Activated CD4-positive, alpha-beta T cell treated with anti-CD3 and anti-CD28 coated beads, Interleukin-2, amount 10 ng/mL, durations not matched to agents 24 days and 14 days (primary cell): ENCODE measurements at regions not wholly inside any gene's neighbourhood (a gene's known extent, or its start where the extent isn't known, plus 50 kb on each side); places are given as distances from the start of the nearest gene placed in this dataset.

Source experiments
- DNase-seq: peaks from one replicate; pipeline ENCODE4 v3.0.0; 2022
- H3K27ac Mint-ChIP-seq: one replicate; pipeline ENCODE4 v1.8.0; 2022; ENCODE audit warnings: mild to moderate bottlenecking, mixed read lengths
- H3K27me3 Mint-ChIP-seq: one replicate; pipeline ENCODE4 v1.8.0; 2022; ENCODE audit warnings: mixed read lengths
- H3K36me3 Mint-ChIP-seq: one replicate; pipeline ENCODE4 v1.8.0; 2022; ENCODE audit warnings: low read depth, mild to moderate bottlenecking, mixed read lengths
- H3K4me1 Mint-ChIP-seq: one replicate; pipeline ENCODE4 v1.8.0; 2021; ENCODE audit warnings: mixed read lengths
- H3K4me3 Mint-ChIP-seq: one replicate; pipeline ENCODE4 v1.8.0; 2022; ENCODE audit warnings: mild to moderate bottlenecking, moderate library complexity, mixed read lengths
- H3K9me3 Mint-ChIP-seq: one replicate; pipeline ENCODE4 v1.8.0; 2021; ENCODE audit warnings: mixed read lengths
- intact Hi-C: fragments of 100-400 bp; cut with micrococcal nuclease; formaldehyde crosslinking; loops from one replicate; pipeline ENCODE4 v1.15.1; 2023

DNA sequence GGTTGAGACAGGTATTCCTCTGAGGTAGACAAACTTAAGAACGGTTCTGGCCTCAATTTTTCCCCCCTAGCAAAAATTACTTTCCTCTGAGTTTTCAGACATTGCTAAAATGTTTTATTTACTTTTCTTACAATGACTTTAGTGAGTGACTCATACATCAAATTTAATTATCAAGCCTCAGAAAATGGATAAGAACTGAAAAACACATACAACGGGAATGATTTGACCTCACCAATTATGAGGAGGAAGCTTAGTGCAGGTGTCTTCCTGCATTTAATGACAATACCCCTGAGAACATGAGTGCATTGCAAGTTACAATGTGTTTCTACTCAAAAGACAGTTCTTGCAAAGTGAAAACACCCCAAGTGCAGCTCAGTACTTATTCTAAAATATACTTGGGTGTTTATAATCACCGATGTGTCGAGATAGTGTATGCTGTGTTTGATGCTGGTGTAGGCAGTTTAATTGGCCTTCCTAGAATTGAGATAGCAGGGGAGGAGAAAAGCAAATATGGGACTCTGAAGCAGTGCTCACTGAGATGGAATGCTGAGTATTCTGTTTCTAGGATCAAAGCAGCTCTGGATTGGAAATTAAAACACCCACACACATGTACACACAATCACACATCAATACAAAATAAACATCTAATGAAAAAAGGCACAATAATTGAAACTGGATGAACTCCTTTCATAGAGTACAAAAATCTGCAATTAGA is 189.5 kb upstream of the SLC10A2 start:
- no peaks in the 10 kb centered on the region for H3K36me3 Mint-ChIP-seq
- peaks cover 3% of the 10 kb centered on the region for H3K9me3 Mint-ChIP-seq
- intact Hi-C loops: no loop called here
- H3K27me3 Mint-ChIP-seq: no peaks in the 10 kb centered on the region
- H3K27ac Mint-ChIP-seq: no peak overlapping the region
- no peak overlapping the region for H3K4me3 Mint-ChIP-seq
- DNase-seq: no peak
- no peaks in the 10 kb centered on the region for H3K4me1 Mint-ChIP-seq

DNA sequence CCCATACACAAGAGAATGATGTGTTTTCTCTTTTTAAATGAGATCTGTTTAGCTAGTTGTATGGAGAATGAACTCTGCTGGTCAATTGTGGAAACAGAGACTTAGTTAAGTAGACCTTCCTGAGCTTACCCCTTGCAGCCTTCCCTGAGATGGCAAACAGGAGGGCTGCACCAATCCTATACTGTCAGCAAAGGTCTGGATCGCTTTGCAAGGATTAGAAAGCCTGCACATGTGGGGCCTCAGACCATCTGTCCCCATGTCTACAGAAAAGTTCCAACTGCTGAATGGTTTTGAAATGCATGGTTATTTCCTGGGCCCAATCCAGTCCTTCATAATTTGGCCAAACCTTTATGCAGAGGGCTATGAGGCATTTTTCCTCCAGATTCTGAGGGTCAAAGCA is 183.9 kb upstream of the SLC10A2 start:
- intact Hi-C loops: no loop called here
- Mint-ChIP-seq H3K4me1 (no peaks in the 10 kb centered on the region), H3K27ac (no peak overlapping the region), H3K27me3 (no peaks in the 10 kb centered on the region), H3K36me3 (no peaks in the 10 kb centered on the region), H3K9me3 (no peaks in the 10 kb centered on the region), H3K4me3 (no peak overlapping the region)
- DNase-seq: no peak

DNA sequence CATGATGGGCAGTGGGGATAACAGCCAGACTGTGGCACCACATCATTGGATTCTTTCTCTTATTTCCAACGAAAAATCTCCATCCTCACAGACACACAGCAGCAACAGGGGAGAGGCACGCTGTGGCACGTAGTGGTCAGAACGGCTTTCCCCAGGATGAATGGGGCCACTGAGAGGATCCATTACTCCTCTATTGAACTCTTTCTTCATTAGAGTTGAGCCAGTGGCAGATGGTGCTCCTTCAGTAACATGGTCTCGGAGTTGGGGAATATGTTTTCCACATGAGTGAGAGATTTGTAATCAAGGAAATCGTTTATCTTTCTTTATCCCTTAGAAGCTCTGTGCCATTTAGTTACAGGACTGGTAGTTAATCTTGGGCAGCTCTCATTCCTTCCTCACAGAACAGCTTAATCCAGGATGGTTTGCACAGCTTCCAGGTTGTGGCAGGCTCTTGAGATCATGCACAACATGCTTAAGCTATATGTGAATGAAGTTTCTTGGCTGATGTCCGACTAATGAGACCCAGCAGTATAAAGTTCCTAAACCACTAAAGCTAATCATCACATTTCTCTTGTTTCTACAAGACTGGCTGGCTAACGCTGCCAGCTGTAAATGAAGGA is 180.5 kb upstream of the SLC10A2 start:
- Mint-ChIP-seq H3K27ac (no peak overlapping the region), H3K4me1 (no peaks in the 10 kb centered on the region), H3K4me3 (no peak overlapping the region), H3K27me3 (no peaks in the 10 kb centered on the region), H3K9me3 (no peaks in the 10 kb centered on the region), H3K36me3 (no peaks in the 10 kb centered on the region)
- DNase-seq: no peak
- intact Hi-C loops: no loop called here

DNA sequence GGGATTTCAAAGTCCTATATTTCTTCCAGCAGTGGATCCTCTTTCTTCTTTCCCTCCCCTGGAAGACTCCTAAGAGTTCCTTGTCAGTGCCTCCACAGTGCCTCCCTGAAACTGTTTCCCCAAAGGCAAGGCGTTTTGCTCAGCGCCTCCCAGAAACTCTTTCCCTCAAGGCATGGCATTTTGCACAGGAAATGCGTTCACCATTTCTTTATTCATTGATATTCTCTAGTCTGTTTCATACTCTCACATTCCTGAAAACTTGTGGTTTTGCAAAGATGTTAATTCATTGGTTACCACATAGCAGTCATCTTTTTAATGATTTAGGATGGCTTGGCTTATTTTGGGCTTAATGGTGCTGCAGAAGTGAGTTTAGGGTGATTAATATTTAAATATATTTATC is 177.3 kb upstream of the SLC10A2 start:
- Mint-ChIP-seq H3K4me1 (no peaks in the 10 kb centered on the region), H3K4me3 (no peak overlapping the region), H3K27me3 (no peaks in the 10 kb centered on the region), H3K27ac (no peak overlapping the region), H3K9me3 (no peaks in the 10 kb centered on the region), H3K36me3 (no peaks in the 10 kb centered on the region)
- no peak for DNase-seq
- intact Hi-C loops: no loop called here

DNA sequence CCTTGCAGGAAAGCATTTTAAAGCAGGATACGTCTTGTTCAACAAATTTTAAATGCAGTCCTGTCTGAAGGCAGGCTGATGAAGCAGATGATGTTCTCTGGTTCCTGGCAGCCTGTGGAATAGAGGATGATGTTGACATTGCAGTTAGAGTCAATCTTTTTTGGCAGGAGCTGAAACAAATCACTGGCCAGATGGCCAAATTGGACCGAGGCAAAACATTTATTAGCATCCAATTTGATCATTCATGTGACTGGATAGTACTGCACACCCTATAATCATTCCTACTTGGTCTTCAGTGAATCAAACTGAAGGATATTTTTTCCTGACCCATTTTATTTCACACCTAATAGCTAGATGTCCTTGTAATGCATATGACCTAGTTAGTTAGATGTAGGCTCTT is 172.2 kb upstream of the SLC10A2 start:
- intact Hi-C loops: no loop called here
- H3K4me3 Mint-ChIP-seq: no peak overlapping the region
- no peak overlapping the region for H3K27ac Mint-ChIP-seq
- no peak for DNase-seq
- no peaks in the 10 kb centered on the region for H3K27me3 Mint-ChIP-seq
- no peaks in the 10 kb centered on the region for H3K36me3 Mint-ChIP-seq
- no peaks in the 10 kb centered on the region for H3K4me1 Mint-ChIP-seq
- peaks cover 4% of the 10 kb centered on the region for H3K9me3 Mint-ChIP-seq

DNA sequence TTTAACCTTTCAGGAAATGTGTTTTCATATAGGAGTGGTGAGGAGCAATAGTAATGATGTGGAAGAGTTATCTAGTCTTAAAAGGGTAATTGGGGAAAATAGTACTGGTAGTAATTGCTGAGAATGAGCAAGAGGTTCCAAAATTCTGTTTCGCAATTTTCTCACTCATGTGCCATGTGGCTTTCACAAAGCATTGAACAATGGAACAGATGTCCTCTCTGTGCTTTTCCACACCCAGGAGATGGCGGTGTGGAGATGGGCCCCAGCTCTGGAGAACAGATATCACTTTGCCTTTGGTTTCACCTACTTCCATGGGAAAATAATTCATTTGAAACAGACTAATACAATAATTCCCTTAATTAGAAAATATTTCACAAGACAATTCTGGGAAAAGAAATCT is 170.0 kb upstream of the SLC10A2 start:
- H3K27me3 Mint-ChIP-seq: no peaks in the 10 kb centered on the region
- H3K27ac Mint-ChIP-seq: no peak overlapping the region
- no peaks in the 10 kb centered on the region for H3K4me1 Mint-ChIP-seq
- intact Hi-C loops: no loop called here
- H3K9me3 Mint-ChIP-seq: peaks cover 4% of the 10 kb centered on the region
- no peak overlapping the region for H3K4me3 Mint-ChIP-seq
- H3K36me3 Mint-ChIP-seq: no peaks in the 10 kb centered on the region
- DNase-seq: no peak

DNA sequence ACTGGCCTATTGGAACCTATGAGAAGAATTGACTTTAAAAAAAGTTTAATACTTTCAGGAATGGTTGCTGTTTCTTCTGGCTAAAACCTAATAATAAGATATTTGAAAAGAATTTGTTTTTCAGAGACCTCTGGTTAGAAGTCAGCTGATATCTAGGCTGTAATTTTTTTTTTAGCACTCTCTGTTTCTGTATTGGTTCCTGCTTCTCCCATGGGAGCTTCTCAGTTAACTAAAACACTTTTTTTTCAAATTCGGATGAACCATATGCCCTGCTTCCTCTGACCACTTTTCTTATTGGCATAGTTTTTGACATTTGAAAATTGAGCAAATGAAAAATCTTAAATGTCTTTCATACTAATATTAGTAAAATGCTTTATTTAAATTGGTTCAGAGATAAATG is 163.5 kb upstream of the SLC10A2 start:
- H3K4me1 Mint-ChIP-seq: no peaks in the 10 kb centered on the region
- no peaks in the 10 kb centered on the region for H3K9me3 Mint-ChIP-seq
- no peak overlapping the region for H3K27ac Mint-ChIP-seq
- DNase-seq: no peak
- intact Hi-C loops: no loop called here
- H3K4me3 Mint-ChIP-seq: no peak overlapping the region
- no peaks in the 10 kb centered on the region for H3K36me3 Mint-ChIP-seq
- H3K27me3 Mint-ChIP-seq: no peaks in the 10 kb centered on the region

DNA sequence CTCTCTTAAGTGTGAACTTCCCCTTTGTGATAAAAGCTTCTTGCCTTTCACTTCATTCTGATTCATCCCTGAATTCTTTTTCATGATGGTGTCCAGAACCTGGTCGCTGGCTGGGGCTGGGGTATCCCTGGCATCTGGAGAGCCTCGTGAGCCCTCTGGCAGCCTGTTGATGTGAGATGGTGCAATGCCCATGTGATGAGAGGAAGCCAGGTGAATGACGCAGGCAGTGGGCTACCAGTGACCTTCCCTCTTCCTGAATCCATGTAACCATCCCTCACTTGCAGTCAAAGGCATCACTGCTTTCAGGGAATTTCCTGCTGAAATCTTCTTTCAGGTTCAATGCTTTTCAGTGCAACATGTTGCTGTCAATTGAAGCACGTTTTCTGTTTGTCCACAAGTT is 158.6 kb upstream of the SLC10A2 start:
- DNase-seq: no peak
- intact Hi-C loops: no loop called here
- Mint-ChIP-seq H3K9me3 (no peaks in the 10 kb centered on the region), H3K4me1 (no peaks in the 10 kb centered on the region), H3K27ac (no peak overlapping the region), H3K4me3 (no peak overlapping the region), H3K27me3 (no peaks in the 10 kb centered on the region), H3K36me3 (no peaks in the 10 kb centered on the region)

DNA sequence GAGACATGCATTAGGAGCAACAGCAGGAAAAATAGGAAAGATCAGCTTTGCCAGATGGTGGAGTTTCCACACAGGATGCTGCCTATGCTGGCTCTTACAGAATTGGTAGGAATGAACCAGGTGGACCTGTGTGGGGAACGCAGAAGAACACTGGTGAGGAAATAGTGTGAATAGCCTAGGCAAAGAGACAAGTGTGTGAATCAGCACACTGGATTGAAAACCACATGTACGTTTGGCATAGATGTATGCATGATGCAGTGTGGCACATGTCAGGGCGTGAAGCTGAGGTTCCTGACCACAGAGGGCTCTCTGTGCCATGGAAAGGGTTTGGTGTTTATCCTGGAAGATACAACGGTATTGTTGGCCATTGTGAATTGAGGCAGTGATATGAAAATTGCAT is 156.5 kb upstream of the SLC10A2 start:
- DNase-seq: no peak
- intact Hi-C loops: no loop called here
- Mint-ChIP-seq H3K36me3 (no peaks in the 10 kb centered on the region), H3K27ac (no peak overlapping the region), H3K4me1 (no peaks in the 10 kb centered on the region), H3K4me3 (no peak overlapping the region), H3K27me3 (no peaks in the 10 kb centered on the region), H3K9me3 (no peaks in the 10 kb centered on the region)

DNA sequence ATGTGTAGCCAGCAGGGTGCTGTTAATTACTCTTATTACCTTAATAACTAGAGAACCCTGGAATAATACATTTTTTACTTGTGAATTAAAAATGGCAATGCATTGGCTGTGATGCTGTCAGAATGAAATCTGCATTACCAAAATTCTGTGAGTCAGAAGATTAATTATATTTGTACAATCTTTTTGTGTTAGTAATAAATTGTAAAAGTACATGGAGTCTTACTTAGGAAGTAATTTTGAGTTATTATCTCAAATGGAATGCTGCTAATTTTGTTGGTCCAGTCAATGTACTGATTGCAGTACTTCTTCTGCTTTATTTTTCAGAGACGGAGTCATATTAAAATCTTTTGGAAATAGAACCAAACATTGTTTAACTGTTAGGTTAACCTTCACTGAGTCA is 152.0 kb upstream of the SLC10A2 start:
- intact Hi-C loops: no loop called here
- no peaks in the 10 kb centered on the region for H3K27me3 Mint-ChIP-seq

DNA sequence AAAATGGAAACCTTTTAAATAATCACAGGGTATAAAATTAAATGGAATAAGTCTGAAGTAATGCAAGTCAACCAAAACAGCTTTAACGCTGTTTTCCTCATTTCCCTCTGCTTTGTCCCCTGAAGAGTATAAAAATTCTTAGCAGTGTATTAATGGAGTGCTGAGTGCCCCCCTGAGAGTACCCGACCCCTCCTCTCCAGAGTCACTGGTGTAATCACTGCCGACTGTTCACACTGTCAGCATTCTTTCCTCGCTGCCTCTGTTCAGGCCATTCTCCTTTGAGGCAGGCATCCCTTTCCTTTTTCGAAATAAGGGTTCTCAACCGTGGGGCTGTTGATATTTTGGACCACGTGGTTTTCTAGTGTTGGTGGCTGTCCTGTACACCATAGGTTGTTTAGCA is 146.9 kb upstream of the SLC10A2 start:
- no peak overlapping the region for H3K27ac Mint-ChIP-seq
- H3K27me3 Mint-ChIP-seq: no peaks in the 10 kb centered on the region
- no peaks in the 10 kb centered on the region for H3K4me1 Mint-ChIP-seq
- no peak overlapping the region for H3K4me3 Mint-ChIP-seq
- H3K36me3 Mint-ChIP-seq: no peaks in the 10 kb centered on the region
- DNase-seq: no peak
- H3K9me3 Mint-ChIP-seq: no peaks in the 10 kb centered on the region
- intact Hi-C loops: no loop called here

More for the DNA sequence above, 152.0 kb upstream of the SLC10A2 start:
- Mint-ChIP-seq H3K4me3 (no peak overlapping the region), H3K4me1 (no peaks in the 10 kb centered on the region), H3K27ac (no peak overlapping the region), H3K9me3 (no peaks in the 10 kb centered on the region), H3K36me3 (no peaks in the 10 kb centered on the region)
- DNase-seq: no peak

DNA sequence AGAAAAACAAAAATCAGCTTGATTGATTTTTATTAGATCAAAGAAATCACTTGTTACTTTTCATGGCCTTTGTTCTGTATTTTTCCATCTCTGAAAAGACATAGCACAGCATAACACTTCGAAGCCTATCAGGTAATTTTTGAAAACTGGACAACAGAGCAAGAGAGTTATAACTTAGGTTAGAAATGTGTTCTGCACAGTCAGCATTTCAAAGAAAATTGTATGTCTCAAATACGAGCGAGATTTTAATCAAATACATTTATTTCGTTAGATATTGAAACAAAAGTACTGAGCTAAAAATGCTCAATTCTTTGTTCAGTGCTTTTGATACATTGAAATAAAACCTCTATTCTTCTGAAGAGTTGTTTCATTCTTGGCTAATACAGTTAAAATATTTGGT is 144.1 kb upstream of the SLC10A2 start:
- Mint-ChIP-seq H3K27ac (no peak overlapping the region), H3K36me3 (no peaks in the 10 kb centered on the region), H3K9me3 (no peaks in the 10 kb centered on the region), H3K4me3 (no peak overlapping the region), H3K4me1 (no peaks in the 10 kb centered on the region), H3K27me3 (no peaks in the 10 kb centered on the region)
- no peak for DNase-seq
- intact Hi-C loops: no loop called here

DNA sequence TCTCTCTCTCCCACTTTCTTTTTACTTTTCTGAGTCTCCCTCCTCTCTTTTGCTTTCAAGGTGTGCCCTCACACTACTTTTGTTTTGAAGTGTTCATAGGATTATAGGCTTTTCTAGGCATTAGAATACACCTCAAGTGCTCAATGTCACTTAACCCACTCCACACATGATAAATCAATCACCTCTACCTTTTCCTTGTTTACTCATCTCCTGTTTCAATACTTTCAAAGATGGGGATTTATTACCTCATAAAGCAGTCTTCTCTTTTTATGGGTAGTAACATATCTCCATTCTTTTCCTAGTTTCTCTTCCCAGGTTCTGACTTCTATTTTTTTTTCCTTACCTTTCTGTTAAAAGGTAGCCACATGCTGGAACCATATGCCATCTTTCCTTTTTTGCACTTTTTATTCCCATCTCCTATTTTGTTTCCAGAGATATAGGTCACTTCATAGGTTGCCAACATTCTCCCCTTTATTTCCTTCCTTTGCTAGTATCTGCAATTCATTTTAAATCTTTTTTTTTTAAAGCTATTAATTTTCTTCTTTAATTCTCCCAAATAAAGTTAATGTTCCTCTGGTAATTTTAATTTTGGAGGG is 137.6 kb upstream of the SLC10A2 start:
- DNase-seq: no peak
- Mint-ChIP-seq H3K9me3 (no peaks in the 10 kb centered on the region), H3K27me3 (no peaks in the 10 kb centered on the region), H3K4me3 (no peak overlapping the region), H3K27ac (no peak overlapping the region), H3K4me1 (no peaks in the 10 kb centered on the region), H3K36me3 (no peaks in the 10 kb centered on the region)
- intact Hi-C loops: no loop called here

DNA sequence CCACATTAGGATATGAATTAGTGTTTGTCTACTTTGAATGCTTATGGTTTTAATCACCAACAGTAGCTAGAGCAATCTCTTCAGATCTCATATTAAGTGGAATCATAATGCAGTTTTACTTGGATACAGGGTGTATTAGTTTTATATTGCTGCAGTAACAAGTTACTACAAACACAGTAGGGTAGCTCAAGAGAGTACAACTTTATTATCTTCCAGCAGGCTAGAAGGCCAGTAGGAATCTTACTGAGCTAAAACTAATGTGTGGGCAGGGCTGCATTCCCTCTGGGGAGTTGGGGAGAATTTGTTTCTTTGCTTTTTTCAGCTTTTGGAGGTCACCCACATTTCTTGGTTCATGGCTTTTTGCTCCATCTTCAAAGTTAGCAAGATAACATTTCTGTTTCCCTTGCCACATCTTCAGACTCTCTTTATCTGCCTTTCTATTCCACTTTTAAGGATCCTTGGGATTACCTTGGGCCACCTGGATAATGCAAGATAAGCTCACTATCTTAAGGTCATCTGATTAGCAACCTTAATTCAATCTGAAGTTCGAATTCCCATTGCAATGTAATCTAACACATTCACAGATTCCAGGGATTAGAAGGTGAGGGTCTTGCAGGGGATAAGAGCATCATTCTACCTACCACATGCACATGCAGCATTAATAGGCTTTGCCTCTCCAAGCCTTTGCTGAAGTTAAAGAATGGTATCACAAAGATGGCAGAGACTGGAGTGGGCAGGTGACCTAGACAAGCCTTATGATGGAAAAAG is 134.1 kb upstream of the SLC10A2 start:
- Mint-ChIP-seq H3K4me3 (no peak overlapping the region), H3K27me3 (no peaks in the 10 kb centered on the region), H3K9me3 (no peaks in the 10 kb centered on the region), H3K36me3 (no peaks in the 10 kb centered on the region), H3K4me1 (no peaks in the 10 kb centered on the region), H3K27ac (no peak overlapping the region)
- intact Hi-C loops: no loop called here
- no peak for DNase-seq
